Epithelial cell of esophagus (primary cell): ENCODE measurements at regions not wholly inside any gene's neighbourhood (a gene's known extent, or its start where the extent isn't known, plus 50 kb on each side); places are given as distances from the start of the nearest gene placed in this dataset.

ENCODE experiments used
- DNase-seq: peaks from one replicate; pipeline ENCODE4 v3.0.0; 2010; ENCODE audit warnings: low read depth
- H3K4me3 ChIP-seq: 2 replicates; pipeline ENCODE4 v1.5.1; 2011; ENCODE audit warnings: mild to moderate bottlenecking, low read length, control low read depth
- TF ChIP-seq, protein P1 (sequence below): IDR thresholded peaks from 2 replicates; pipeline ENCODE4 v1.5.1; 2011; ENCODE audit warnings: low read depth, mild to moderate bottlenecking, low read length, control low read depth, inconsistent platforms; ENCODE audit not compliant: insufficient read depth; ENCODE audit errors: missing control alignments

DNA sequence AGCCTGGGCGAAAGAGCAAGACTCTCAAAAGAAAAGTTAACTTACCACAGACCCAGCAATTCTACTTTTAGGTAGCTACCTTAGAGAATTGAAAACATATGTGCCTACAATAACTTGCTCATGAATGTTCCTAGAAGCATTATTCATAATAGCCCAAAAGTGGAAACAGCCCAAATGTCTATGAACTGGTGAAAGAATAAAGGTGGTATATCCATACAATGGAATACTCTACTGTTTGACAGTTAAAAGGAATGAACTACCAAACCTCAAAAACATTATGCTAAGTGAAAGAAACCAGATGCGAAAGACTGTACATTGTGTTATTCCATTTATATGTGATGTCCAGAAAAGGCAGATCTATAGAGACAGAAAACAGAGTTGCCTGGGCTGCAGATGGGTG is 131.4 kb downstream of the UCHL1 start:
- H3K4me3 ChIP-seq = no peak overlapping the region
- TF ChIP-seq, protein P1, sequence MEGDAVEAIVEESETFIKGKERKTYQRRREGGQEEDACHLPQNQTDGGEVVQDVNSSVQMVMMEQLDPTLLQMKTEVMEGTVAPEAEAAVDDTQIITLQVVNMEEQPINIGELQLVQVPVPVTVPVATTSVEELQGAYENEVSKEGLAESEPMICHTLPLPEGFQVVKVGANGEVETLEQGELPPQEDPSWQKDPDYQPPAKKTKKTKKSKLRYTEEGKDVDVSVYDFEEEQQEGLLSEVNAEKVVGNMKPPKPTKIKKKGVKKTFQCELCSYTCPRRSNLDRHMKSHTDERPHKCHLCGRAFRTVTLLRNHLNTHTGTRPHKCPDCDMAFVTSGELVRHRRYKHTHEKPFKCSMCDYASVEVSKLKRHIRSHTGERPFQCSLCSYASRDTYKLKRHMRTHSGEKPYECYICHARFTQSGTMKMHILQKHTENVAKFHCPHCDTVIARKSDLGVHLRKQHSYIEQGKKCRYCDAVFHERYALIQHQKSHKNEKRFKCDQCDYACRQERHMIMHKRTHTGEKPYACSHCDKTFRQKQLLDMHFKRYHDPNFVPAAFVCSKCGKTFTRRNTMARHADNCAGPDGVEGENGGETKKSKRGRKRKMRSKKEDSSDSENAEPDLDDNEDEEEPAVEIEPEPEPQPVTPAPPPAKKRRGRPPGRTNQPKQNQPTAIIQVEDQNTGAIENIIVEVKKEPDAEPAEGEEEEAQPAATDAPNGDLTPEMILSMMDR = no peak
- no peak for DNase-seq

DNA sequence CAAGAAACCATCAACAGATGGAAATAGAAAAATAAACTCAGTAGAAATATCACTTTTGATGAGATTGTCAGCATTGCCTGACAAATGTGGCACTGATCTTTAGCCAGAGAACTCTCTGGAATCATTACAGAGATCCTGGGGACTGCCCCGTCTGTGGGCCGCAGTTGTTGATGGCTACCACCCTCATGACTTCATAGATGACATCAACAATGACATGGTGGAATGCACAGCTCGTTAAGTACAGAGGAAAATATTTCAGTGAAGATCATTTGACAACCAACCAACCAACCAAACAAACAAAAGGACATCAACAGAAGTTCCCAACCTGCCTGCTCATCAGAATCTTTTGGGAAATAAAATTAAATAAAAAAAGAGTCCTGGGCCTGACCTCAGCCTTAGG is 132.6 kb downstream of the UCHL1 start:
- TF ChIP-seq, protein P1 = no peak
- DNase-seq = no peak
- H3K4me3 ChIP-seq = no peak overlapping the region

DNA sequence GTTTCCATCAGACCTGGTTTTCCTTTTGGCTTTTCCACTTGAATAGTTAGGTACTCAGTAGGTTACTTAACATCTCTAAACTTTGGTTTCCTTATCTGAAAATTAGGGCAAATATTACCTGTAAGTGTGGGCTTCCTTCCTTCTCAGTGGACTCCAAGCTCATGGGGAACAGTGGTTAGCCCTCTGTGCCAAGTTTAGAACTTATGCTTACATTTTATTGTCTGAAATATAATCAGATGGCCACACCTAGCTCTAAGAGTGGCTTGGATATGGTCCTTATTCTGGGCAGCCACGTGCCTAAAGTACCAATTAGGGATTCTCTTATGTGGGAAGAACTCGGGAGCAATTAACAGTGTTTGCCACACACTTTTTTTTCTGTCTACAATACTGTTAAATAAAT is 133.9 kb downstream of the UCHL1 start:
- H3K4me3 ChIP-seq = no peak overlapping the region
- no peak for DNase-seq
- TF ChIP-seq, protein P1 = no peak

DNA sequence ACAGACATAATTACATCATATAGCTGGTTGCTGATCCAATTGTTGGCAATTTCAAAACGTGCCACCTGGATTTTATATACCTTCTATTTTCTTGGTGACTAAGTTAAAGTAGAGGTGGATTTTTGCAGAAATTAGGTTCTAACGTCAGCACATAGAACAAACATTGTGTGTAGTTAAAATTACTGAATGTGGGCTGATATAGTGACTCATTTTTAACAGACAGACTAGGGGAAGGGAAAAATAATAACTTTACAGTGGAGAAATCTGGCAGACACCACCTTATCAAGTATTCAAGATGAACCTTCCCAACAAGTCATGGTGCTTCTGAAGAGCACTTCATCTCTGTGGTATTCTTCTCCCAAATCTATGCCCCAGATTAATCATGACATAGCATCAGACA is 134.5 kb downstream of the UCHL1 start:
- DNase-seq = no peak
- TF ChIP-seq, protein P1 = no peak
- no peak overlapping the region for H3K4me3 ChIP-seq

DNA sequence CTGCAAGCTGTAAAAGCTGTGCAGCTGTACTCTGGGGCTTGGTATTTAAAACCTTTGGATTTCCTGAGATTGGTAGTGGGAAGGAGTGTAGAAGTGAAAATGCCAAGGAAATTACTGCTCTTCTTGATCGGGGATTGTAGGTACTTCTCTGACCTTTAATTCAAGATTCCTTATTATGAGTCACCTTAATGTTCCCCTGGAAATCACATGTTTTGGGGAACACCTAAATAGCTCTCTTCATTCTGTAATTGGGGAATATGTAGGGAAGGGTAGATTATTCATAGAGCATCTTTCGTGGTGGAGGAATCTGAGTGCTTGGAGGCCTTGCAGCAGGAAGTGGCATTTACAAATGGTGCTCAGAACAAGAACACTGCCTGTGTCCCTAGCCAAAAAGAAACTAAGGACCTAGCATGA is 137.8 kb downstream of the UCHL1 start:
- H3K4me3 ChIP-seq = no peak overlapping the region
- DNase-seq = no peak
- TF ChIP-seq, protein P1 = no peak

DNA sequence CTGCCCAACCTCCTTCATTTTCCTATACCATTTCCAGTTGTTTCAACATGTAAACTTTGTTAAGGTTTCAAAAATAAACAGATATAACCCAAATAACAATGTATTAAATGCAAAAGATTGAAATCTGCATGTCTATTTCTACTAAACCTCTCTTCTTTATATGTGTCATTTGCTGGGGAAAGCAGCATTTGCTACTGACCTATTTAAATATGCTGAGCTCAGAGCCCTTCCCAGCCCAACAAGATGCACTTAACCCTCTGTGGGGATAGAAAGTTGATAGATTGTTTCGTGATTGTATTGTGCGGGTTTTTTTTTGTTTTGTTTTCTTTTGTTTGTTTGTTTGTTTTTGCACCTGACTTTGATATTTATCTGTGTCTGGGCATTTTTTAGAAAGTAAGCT is 139.5 kb downstream of the UCHL1 start:
- TF ChIP-seq, protein P1 = no peak
- no peak for DNase-seq
- H3K4me3 ChIP-seq = no peak overlapping the region

DNA sequence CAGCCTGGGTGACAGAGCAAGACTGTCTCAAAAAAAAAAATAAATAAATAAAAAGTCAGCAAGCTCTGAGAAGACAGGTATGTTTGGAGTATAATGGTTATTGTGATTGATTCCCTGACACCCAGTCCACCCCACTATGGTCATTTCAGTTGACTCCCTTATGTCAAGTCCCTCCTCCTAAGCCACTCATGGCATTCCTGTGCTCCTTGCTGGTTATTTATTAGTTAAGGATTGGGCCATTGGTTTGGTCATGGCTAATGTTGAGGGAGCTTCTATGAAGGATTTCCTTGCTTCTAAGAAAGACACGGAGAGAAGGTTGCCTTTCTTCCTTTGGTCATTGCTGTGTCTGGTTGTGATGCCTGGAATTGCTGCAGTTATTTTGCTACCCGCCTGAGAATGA is 140.1 kb downstream of the UCHL1 start:
- TF ChIP-seq, protein P1 = no peak
- no peak for DNase-seq
- no peak overlapping the region for H3K4me3 ChIP-seq
